OCI-LY3 (cell line): ENCODE measurements at regions not wholly inside any gene's neighbourhood (a gene's known extent, or its start where the extent isn't known, plus 50 kb on each side); places are given as distances from the start of the nearest gene placed in this dataset.

Source experiments
- EZH2phosphoT487 ChIP-seq: fragments of 200-600 bp; shearing (Covaris generic); IDR thresholded peaks from 2 replicates; pipeline ENCODE4 v1.6.1; 2018; ENCODE audit warnings: antibody characterized with exemption, mixed run types, low read depth
- TF ChIP-seq, protein P1 (sequence below): fragments of 200-600, 300-600 bp; sonication (generic); IDR thresholded peaks from 2 replicates; pipeline ENCODE4 v1.5.1; 2014; ENCODE audit warnings: antibody characterized with exemption, low read length, low read depth

DNA sequence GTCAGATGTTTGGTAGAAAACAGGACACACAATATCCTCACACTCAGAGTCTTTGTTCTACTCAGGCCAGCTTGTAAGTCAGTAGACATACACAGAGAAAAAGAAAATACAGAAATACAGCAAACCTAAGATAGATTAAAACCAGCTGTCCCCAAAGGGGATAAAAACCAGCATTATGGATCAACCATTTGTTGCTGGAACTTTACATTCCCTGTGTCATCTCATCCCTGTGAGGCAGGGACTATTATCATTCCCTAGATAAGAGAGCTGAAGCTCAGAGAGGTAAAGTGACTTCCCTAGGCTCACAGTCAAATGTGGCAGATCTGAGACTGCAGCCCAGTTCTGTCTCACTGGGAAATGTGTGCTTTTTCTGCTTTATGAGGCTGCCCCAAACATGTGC lies 80.7 kb downstream of the DMRTA2 start:
- TF ChIP-seq, protein P1, sequence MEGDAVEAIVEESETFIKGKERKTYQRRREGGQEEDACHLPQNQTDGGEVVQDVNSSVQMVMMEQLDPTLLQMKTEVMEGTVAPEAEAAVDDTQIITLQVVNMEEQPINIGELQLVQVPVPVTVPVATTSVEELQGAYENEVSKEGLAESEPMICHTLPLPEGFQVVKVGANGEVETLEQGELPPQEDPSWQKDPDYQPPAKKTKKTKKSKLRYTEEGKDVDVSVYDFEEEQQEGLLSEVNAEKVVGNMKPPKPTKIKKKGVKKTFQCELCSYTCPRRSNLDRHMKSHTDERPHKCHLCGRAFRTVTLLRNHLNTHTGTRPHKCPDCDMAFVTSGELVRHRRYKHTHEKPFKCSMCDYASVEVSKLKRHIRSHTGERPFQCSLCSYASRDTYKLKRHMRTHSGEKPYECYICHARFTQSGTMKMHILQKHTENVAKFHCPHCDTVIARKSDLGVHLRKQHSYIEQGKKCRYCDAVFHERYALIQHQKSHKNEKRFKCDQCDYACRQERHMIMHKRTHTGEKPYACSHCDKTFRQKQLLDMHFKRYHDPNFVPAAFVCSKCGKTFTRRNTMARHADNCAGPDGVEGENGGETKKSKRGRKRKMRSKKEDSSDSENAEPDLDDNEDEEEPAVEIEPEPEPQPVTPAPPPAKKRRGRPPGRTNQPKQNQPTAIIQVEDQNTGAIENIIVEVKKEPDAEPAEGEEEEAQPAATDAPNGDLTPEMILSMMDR = no peak
- TF ChIP-seq EZH2phosphoT487 = no peak
